Neural progenitor cell (in vitro differentiated cells): ENCODE measurements at regions not wholly inside any gene's neighbourhood (a gene's known extent, or its start where the extent isn't known, plus 50 kb on each side); places are given as distances from the start of the nearest gene placed in this dataset.

Experiments
- DNase-seq: peaks from one replicate; pipeline ENCODE4 v3.0.0-alpha.2; 2016; ENCODE audit warnings: low spot score
- H2AFZ ChIP-seq: fragments of 200-600 bp; sonication (generic); replicated peaks from 2 replicates; pipeline ENCODE4 v1.6.1; 2016; ENCODE audit warnings: antibody characterized with exemption
- H3F3A ChIP-seq: fragments of 200-600 bp; sonication (generic); 2 replicates; pipeline ENCODE4 v1.6.1; 2016; ENCODE audit warnings: antibody characterized with exemption, low read depth
- H3K27ac ChIP-seq: fragments of 200-600 bp; sonication (generic); 2 replicates; pipeline ENCODE4 v1.5.1; 2016; ENCODE audit warnings: mild to moderate bottlenecking
- H3K27me3 ChIP-seq: fragments of 200-600 bp; sonication (generic); 2 replicates; pipeline ENCODE4 v1.6.1; 2016; ENCODE audit warnings: mild to moderate bottlenecking, moderate library complexity
- H3K36me3 ChIP-seq: fragments of 200-600 bp; sonication (generic); 2 replicates; pipeline ENCODE4 v1.5.1; 2016
- H3K4me1 ChIP-seq: fragments of 200-600 bp; sonication (generic); 2 replicates; pipeline ENCODE4 v1.6.1; 2016; ENCODE audit warnings: mixed run types
- H3K4me2 ChIP-seq: fragments of 200-600 bp; sonication (generic); 2 replicates; pipeline ENCODE4 v1.6.1; 2016
- H3K4me3 ChIP-seq: fragments of 200-600 bp; sonication (generic); 2 replicates; pipeline ENCODE4 v1.5.1; 2016
- H3K79me2 ChIP-seq: fragments of 200-600 bp; sonication (generic); 2 replicates; pipeline ENCODE4 v1.6.1; 2016; ENCODE audit warnings: low read depth
- H3K9ac ChIP-seq: fragments of 200-600 bp; sonication (generic); 2 replicates; pipeline ENCODE4 v1.6.1; 2016
- H3K9me3 ChIP-seq: fragments of 200-600 bp; sonication (generic); 2 replicates; pipeline ENCODE4 v1.5.1; 2016; ENCODE audit warnings: low read depth
- H4K20me1 ChIP-seq: fragments of 200-600 bp; sonication (generic); 2 replicates; pipeline ENCODE4 v1.6.1; 2016; ENCODE audit warnings: low read depth
- H3K27ac Mint-ChIP-seq: 3 replicates; pipeline ENCODE4 v1.8.0; 2021; ENCODE audit warnings: mixed read lengths
- H3K27me3 Mint-ChIP-seq: 2 replicates; pipeline ENCODE4 v1.8.0; 2022; ENCODE audit warnings: low read depth, mild to moderate bottlenecking, inconsistent platforms, moderate library complexity, mixed read lengths; ENCODE audit not compliant: insufficient read depth
- H3K36me3 Mint-ChIP-seq: 3 replicates; pipeline ENCODE4 v1.8.0; 2021; ENCODE audit warnings: mixed read lengths
- H3K4me1 Mint-ChIP-seq: 3 replicates; pipeline ENCODE4 v1.8.0; 2021; ENCODE audit warnings: mixed read lengths
- H3K4me3 Mint-ChIP-seq: 3 replicates; pipeline ENCODE4 v1.8.0; 2021; ENCODE audit warnings: mild to moderate bottlenecking, moderate library complexity, mixed read lengths
- H3K9me3 Mint-ChIP-seq: 3 replicates; pipeline ENCODE4 v1.8.0; 2020; ENCODE audit warnings: mixed read lengths
- CTCF ChIP-seq: fragments of 200-600 bp; sonication (generic); IDR thresholded peaks from 2 replicates; pipeline ENCODE4 v1.5.1; 2017; ENCODE audit warnings: antibody characterized with exemption, mild to moderate bottlenecking
- EZH2 ChIP-seq: fragments of 200-600 bp; sonication (generic); IDR thresholded peaks from 2 replicates; pipeline ENCODE4 v1.6.1; 2017; ENCODE audit warnings: antibody characterized with exemption, mild to moderate bottlenecking, moderate library complexity
- EZH2phosphoT487 ChIP-seq: fragments of 200-600 bp; sonication (generic); IDR thresholded peaks from 2 replicates; pipeline ENCODE4 v1.6.1; 2017; ENCODE audit warnings: antibody characterized with exemption

GRCh38 chr11:69580529-69580928 is 60.4 kb upstream of the CCND1 start:
- Histone ChIP-seq H3K79me2 (no peaks in the 10 kb centered on the region), H3K4me1 (no peaks in the 10 kb centered on the region), H3K27me3 (no peaks in the 10 kb centered on the region), H3K36me3 (no peaks in the 10 kb centered on the region), H3K4me2 (no peak overlapping the region), H3K9me3 (no peaks in the 10 kb centered on the region), H2AFZ (no peak overlapping the region), H3K9ac (no peak overlapping the region), H3K4me3 (no peak overlapping the region), H3F3A (no peaks in the 10 kb centered on the region), H4K20me1 (no peaks in the 10 kb centered on the region), H3K27ac (no peak overlapping the region)
- H3K27me3 Mint-ChIP-seq: peaks cover 2% of the 10 kb centered on the region
- H3K36me3 Mint-ChIP-seq: no peaks in the 10 kb centered on the region
- DNase-seq: no peak
- TF ChIP-seq EZH2 (no peak), CTCF (no peak), EZH2phosphoT487 (no peak)
- H3K27ac Mint-ChIP-seq: no peak overlapping the region
- H3K4me3 Mint-ChIP-seq: no peak overlapping the region
- H3K9me3 Mint-ChIP-seq: no peaks in the 10 kb centered on the region
- H3K4me1 Mint-ChIP-seq: no peaks in the 10 kb centered on the region

- H3K36me3 ChIP-seq: no peaks in the 10 kb centered on the region
- Mint-ChIP-seq H3K9me3 (no peaks in the 10 kb centered on the region), H3K36me3 (no peaks in the 10 kb centered on the region), H3K4me3 (no peak overlapping the region), H3K27me3 (peaks cover 5% of the 10 kb centered on the region), H3K4me1 (no peaks in the 10 kb centered on the region), H3K27ac (no peak overlapping the region)
- H3K4me2 ChIP-seq: no peak overlapping the region
- no peaks in the 10 kb centered on the region for H3K4me1 ChIP-seq
- H4K20me1 ChIP-seq: no peaks in the 10 kb centered on the region
- no peaks in the 10 kb centered on the region for H3K27me3 ChIP-seq
- no peak overlapping the region for H2AFZ ChIP-seq
- no peaks in the 10 kb centered on the region for H3K79me2 ChIP-seq
- H3K4me3 ChIP-seq: no peak overlapping the region
- H3K9me3 ChIP-seq: no peaks in the 10 kb centered on the region
- TF ChIP-seq EZH2 (no peak), CTCF (no peak), EZH2phosphoT487 (no peak)
- no peak for DNase-seq
- H3F3A ChIP-seq: no peaks in the 10 kb centered on the region
- H3K9ac ChIP-seq: no peak overlapping the region
- no peak overlapping the region for H3K27ac ChIP-seq
Observed at GRCh38 chr11:69582756-69583467, 58.0 kb upstream of the CCND1 start.

- Histone ChIP-seq H3K4me3 (no peak overlapping the region), H2AFZ (no peak overlapping the region), H3K4me2 (no peak overlapping the region), H3K36me3 (no peaks in the 10 kb centered on the region), H3K9me3 (no peaks in the 10 kb centered on the region), H3K9ac (no peak overlapping the region), H3K79me2 (no peaks in the 10 kb centered on the region), H3K4me1 (no peaks in the 10 kb centered on the region), H4K20me1 (no peaks in the 10 kb centered on the region), H3K27me3 (no peaks in the 10 kb centered on the region), H3K27ac (no peak overlapping the region), H3F3A (no peaks in the 10 kb centered on the region)
- Mint-ChIP-seq H3K27me3 (peaks cover 7% of the 10 kb centered on the region), H3K4me1 (no peaks in the 10 kb centered on the region), H3K9me3 (no peaks in the 10 kb centered on the region), H3K4me3 (no peak overlapping the region), H3K36me3 (no peaks in the 10 kb centered on the region), H3K27ac (no peak overlapping the region)
- DNase-seq: no peak
- TF ChIP-seq EZH2 (no peak), EZH2phosphoT487 (no peak), CTCF (no peak)
Observed at GRCh38 chr11:69584160-69584559, 56.8 kb upstream of the CCND1 start.
